ENCODE measurements at regions not wholly inside any gene's neighbourhood (a gene's known extent, or its start where the extent isn't known, plus 50 kb on each side); places are given as distances from the start of the nearest gene placed in this dataset.

DNA sequence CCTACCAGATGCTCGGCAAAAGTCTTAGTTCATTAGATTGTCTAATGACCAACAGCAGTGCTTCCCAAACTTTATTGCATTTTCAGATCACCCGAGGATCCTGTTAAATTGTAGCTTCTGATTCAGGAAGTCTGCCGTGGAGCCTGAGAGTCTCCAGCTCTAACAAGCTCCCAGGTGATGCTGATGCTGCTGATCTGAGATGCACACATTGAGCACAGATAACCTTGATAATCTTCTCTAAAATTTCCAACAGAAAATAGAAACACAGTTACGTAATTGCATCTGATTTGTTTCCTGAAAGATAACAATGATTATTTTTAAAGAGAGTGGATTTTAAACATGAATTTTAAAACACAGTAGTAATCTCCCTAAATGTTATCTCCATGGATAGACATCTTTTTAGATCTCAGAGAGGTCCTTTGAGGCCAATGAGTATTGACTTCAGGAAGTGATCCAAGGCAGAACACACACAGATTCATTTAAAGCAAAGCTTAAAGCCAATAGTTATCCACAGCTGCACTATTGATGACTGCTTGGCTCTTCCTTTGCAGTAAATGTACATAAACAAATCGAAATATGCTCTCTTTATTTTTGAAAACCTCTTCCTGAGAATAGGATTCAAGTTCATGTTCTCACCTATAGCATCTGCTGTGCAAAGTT, 122.8 kb upstream of the TNPO1 start:
- TF ChIP-seq ARNT (IDR thresholded peaks at IDR 0.05) (no peak), ZNF384 (IDR thresholded peaks at IDR 0.05) (no peak), CTBP1 (IDR thresholded peaks at IDR 0.05; ENCODE audit: borderline replicate concordance) (no peak), FOXK2 (IDR thresholded peaks at IDR 0.05) (no peak), ELF4 (IDR thresholded peaks at IDR 0.05) (no peak), BHLHE40 (IDR thresholded peaks at IDR 0.05; ENCODE audit: borderline replicate concordance) (no peak)

All from HEK293T (cell line).